WTC11 (cell line): ENCODE measurements at regions not wholly inside any gene's neighbourhood (a gene's known extent, or its start where the extent isn't known, plus 50 kb on each side); places are given as distances from the start of the nearest gene placed in this dataset.
A peak's percentile ranks its signal among the peaks of the same experiment; 100 is the strongest.

Source experiments
- ATAC-seq: fragments of 200-7000 bp; cut with Tn5 transposase; 2 replicates; pipeline ENCODE4 v1.10.0; 2021; ENCODE audit warnings: mild to moderate bottlenecking, moderate library complexity
- CTCF ChIA-PET: fragments of 300-600 bp; sonication (Branson Sonifier 250); formaldehyde crosslinking; loops from one replicate; lab custom pipeline; 2021; ENCODE audit warnings: antibody characterized with exemption; lab: Charles Lee
- POLR2A ChIA-PET: fragments of 350-600 bp; sonication (Branson Sonifier 250); formaldehyde crosslinking; loops from one replicate; lab custom pipeline; 2021; ENCODE audit warnings: antibody characterized with exemption; lab: Charles Lee
- DNase-seq: peaks from one replicate; pipeline ENCODE4 v3.0.0; 2021; ENCODE audit warnings: low spot score
- H3K27ac Mint-ChIP-seq: 2 replicates; pipeline ENCODE4 v1.8.0; 2021; ENCODE audit warnings: mixed read lengths
- H3K27me3 Mint-ChIP-seq: 2 replicates; pipeline ENCODE4 v1.8.0; 2021; ENCODE audit warnings: low read depth, mild to moderate bottlenecking, moderate library complexity, mixed read lengths
- H3K36me3 Mint-ChIP-seq: 2 replicates; pipeline ENCODE4 v1.8.0; 2021; ENCODE audit warnings: mixed read lengths
- H3K4me1 Mint-ChIP-seq: 2 replicates; pipeline ENCODE4 v1.8.0; 2022; ENCODE audit warnings: mixed read lengths
- H3K4me3 Mint-ChIP-seq: 2 replicates; pipeline ENCODE4 v1.8.0; 2021; ENCODE audit warnings: mild to moderate bottlenecking, moderate library complexity, mixed read lengths
- H3K9me3 Mint-ChIP-seq: 2 replicates; pipeline ENCODE4 v1.8.0; 2021; ENCODE audit warnings: mixed read lengths
- CBFB ChIP-seq: sonication (generic); formaldehyde crosslinking; IDR thresholded peaks from 2 replicates; pipeline ENCODE4 v1.8.1; 2022; ENCODE audit warnings: mild to moderate bottlenecking, low read depth, missing genetic modification reagents
- CREB1 ChIP-seq: sonication (generic); formaldehyde crosslinking; IDR thresholded peaks from 2 replicates; pipeline ENCODE4 v1.8.0; 2023; ENCODE audit warnings: mild to moderate bottlenecking, missing genetic modification reagents
- FOXJ3 ChIP-seq: sonication (generic); formaldehyde crosslinking; IDR thresholded peaks from 2 replicates; pipeline ENCODE4 v1.9.0; 2021; ENCODE audit warnings: missing genetic modification reagents, mild to moderate bottlenecking, borderline replicate concordance
- FOXK1 ChIP-seq: sonication (generic); formaldehyde crosslinking; IDR thresholded peaks from 2 replicates; pipeline ENCODE4 v1.8.0; 2022; ENCODE audit warnings: mild to moderate bottlenecking, moderate library complexity, missing genetic modification reagents
- FOXP1 ChIP-seq: sonication (generic); formaldehyde crosslinking; IDR thresholded peaks from 2 replicates; pipeline ENCODE4 v1.8.0; 2022; ENCODE audit warnings: missing genetic modification reagents, mild to moderate bottlenecking, moderate library complexity, borderline replicate concordance
- GABPB1 ChIP-seq: sonication (generic); formaldehyde crosslinking; IDR thresholded peaks from 2 replicates; pipeline ENCODE4 v1.8.1; 2023; ENCODE audit warnings: mild to moderate bottlenecking, missing genetic modification reagents
- HMGA2 ChIP-seq: fragments of 250-450 bp; sonication (Bioruptor Pico); IDR thresholded peaks from 2 replicates; pipeline ENCODE4 v1.4.0; 2021; ENCODE audit warnings: mild to moderate bottlenecking, moderate library complexity
- IRF2 ChIP-seq: sonication (generic); formaldehyde crosslinking; IDR thresholded peaks from 2 replicates; pipeline ENCODE4 v1.8.0; 2022; ENCODE audit warnings: low read depth, missing genetic modification reagents, borderline replicate concordance
- PRRX2 ChIP-seq: fragments of 250-450 bp; sonication (Bioruptor Pico); IDR thresholded peaks from 2 replicates; pipeline ENCODE4 v1.8.0; 2021; ENCODE audit warnings: mild to moderate bottlenecking
- SP1 ChIP-seq: sonication (generic); formaldehyde crosslinking; conservative IDR thresholded peaks from 2 replicates; pipeline ENCODE4 v1.8.1; 2022; ENCODE audit warnings: missing genetic modification reagents
- TEAD4 ChIP-seq: sonication (generic); formaldehyde crosslinking; IDR thresholded peaks from 2 replicates; pipeline ENCODE4 v1.8.0; 2022; ENCODE audit warnings: mild to moderate bottlenecking, missing genetic modification reagents
- ZNF121 ChIP-seq: sonication (generic); formaldehyde crosslinking; IDR thresholded peaks from 2 replicates; pipeline ENCODE4 v1.8.0; 2023; ENCODE audit warnings: missing genetic modification reagents
- ZNF317 ChIP-seq: sonication (generic); formaldehyde crosslinking; IDR thresholded peaks from 2 replicates; pipeline ENCODE4 v1.8.1; 2023; ENCODE audit warnings: low read depth, mild to moderate bottlenecking, moderate library complexity, missing genetic modification reagents, borderline replicate concordance
- ZNF396 ChIP-seq: fragments of 250-450 bp; sonication (Bioruptor Pico); IDR thresholded peaks from 2 replicates; pipeline ENCODE4 v1.8.0; 2021; ENCODE audit warnings: mild to moderate bottlenecking, moderate library complexity, borderline replicate concordance
- TF ChIP-seq, protein P1 (sequence below): sonication (generic); formaldehyde crosslinking; IDR thresholded peaks from 2 replicates; pipeline ENCODE4 v1.8.0; 2022; ENCODE audit warnings: mild to moderate bottlenecking, missing genetic modification reagents
- TF ChIP-seq, protein P2 (sequence below): sonication (generic); formaldehyde crosslinking; IDR thresholded peaks from 2 replicates; pipeline ENCODE4 v1.8.0; 2022; ENCODE audit warnings: mild to moderate bottlenecking, missing genetic modification reagents
- TF ChIP-seq, protein P3 (sequence below): sonication (generic); formaldehyde crosslinking; IDR thresholded peaks from 2 replicates; pipeline ENCODE4 v1.8.1; 2022; ENCODE audit warnings: missing genetic modification reagents, borderline replicate concordance
- TF ChIP-seq, protein P4 (sequence below): sonication (generic); formaldehyde crosslinking; IDR thresholded peaks from 2 replicates; pipeline ENCODE4 v1.8.1; 2022; ENCODE audit warnings: mild to moderate bottlenecking, missing genetic modification reagents, moderate library complexity, borderline replicate concordance
- TF ChIP-seq, protein P5 (sequence below): sonication (generic); formaldehyde crosslinking; IDR thresholded peaks from 2 replicates; pipeline ENCODE4 v1.8.0; 2023; ENCODE audit warnings: missing genetic modification reagents, mild to moderate bottlenecking, borderline replicate concordance
- TF ChIP-seq, protein P6 (sequence below): sonication (generic); formaldehyde crosslinking; IDR thresholded peaks from 2 replicates; pipeline ENCODE4 v1.8.0; 2022; ENCODE audit warnings: missing genetic modification reagents

DNA sequence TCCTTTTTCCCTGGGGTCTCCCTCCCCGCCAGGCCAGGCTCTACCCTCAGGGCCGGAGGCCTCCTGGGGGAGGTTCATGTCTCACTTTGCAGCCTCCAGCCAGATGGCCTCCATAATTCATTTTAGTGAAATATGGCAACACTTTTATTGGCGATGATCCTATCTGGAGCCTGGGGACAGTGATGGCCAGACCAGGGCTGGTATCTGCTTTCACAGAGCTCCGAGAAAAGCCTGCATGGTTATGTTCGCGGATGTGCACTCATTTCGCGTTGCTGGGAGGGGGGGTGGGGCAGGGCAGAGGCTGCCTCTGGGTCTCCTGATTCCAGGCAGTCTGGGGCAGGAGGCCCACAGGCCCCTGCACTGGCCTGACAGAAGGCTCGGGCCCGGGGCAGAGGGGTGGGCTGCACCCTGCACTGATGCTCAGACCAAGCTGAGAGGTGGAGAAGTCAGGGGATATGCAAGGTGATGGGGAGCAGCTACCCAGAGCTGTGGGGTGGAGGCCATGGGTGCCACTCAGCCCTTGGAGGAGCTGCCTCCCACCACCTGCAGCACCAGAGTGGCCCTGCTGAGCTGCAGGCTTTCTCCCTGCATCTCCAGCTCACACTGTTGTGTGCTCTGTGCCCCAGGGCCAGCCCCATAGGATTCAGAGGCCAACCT is 85.3 kb upstream of the RET start (continued):
- TF ChIP-seq PRRX2 (CRISPR knock-in tag), result no peak
- TF ChIP-seq TEAD4 (CRISPR knock-in tag), result no peak
- no peak for TF ChIP-seq FOXK1 (CRISPR knock-in tag)
- TF ChIP-seq, all 79 proteins: peak for 0

DNA sequence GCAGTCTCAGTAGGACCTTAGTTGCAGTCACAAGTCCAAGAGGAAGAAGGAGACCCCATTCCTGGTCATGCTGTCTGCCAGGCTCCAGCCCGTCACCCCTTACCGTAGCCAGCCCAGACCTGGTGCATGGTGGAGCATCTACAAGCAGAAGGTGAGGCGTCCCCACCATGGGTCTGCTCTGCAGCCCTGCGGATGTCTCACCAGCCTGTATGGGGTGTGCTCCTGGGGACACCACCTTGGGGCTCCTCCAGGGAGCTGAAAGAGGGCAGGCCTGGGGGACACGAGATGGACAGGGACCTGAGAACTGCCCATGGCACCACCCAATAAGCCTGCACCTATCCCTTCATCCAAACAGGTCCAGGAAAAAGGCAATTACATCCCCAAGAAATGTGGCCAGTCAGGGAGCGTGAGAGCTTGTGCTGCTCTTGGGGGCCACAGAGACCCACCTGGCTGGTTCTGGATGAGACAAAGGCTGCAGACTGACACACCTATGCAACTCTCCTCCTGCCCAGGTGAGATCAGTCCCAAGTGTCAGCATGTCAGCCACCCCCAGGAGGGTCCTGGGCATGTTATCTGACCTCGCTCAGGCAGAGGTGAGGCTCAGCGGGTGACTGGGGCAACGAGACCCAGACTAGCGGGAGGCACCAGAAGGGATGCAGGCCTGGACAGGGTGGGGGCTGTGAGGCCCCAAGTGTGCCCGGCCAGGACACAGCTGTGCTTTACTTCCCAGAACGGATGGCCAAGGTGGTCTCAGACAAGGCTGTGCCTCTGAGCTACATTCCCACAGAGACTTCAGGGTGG is 84.5 kb upstream of the RET start:
- Mint-ChIP-seq H3K4me1 (peaks cover 6% of the 10 kb centered on the region), H3K27me3 (no peaks in the 10 kb centered on the region), H3K36me3 (no peaks in the 10 kb centered on the region), H3K9me3 (no peaks in the 10 kb centered on the region), H3K27ac (no peak overlapping the region), H3K4me3 (no peak overlapping the region)
- no peak for ATAC-seq
- TF ChIP-seq, protein P1, sequence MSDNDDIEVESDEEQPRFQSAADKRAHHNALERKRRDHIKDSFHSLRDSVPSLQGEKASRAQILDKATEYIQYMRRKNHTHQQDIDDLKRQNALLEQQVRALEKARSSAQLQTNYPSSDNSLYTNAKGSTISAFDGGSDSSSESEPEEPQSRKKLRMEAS (CRISPR knock-in tag), result no peak
- TF ChIP-seq HMGA2 (CRISPR knock-in tag) (no peak), CBFB (CRISPR knock-in tag) (no peak), ZNF317 (CRISPR knock-in tag) (no peak), FOXK1 (CRISPR knock-in tag) (no peak), FOXJ3 (no peak), ZNF396 (CRISPR knock-in tag) (no peak), FOXP1 (CRISPR knock-in tag) (no peak), IRF2 (no peak), CREB1 (CRISPR knock-in tag) (no peak)
- TF ChIP-seq, protein P2, sequence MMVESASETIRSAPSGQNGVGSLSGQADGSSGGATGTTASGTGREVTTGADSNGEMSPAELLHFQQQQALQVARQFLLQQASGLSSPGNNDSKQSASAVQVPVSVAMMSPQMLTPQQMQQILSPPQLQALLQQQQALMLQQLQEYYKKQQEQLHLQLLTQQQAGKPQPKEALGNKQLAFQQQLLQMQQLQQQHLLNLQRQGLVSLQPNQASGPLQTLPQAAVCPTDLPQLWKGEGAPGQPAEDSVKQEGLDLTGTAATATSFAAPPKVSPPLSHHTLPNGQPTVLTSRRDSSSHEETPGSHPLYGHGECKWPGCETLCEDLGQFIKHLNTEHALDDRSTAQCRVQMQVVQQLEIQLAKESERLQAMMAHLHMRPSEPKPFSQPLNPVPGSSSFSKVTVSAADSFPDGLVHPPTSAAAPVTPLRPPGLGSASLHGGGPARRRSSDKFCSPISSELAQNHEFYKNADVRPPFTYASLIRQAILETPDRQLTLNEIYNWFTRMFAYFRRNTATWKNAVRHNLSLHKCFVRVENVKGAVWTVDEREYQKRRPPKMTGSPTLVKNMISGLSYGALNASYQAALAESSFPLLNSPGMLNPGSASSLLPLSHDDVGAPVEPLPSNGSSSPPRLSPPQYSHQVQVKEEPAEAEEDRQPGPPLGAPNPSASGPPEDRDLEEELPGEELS (CRISPR knock-in tag), result no peak
- TF ChIP-seq, protein P3, sequence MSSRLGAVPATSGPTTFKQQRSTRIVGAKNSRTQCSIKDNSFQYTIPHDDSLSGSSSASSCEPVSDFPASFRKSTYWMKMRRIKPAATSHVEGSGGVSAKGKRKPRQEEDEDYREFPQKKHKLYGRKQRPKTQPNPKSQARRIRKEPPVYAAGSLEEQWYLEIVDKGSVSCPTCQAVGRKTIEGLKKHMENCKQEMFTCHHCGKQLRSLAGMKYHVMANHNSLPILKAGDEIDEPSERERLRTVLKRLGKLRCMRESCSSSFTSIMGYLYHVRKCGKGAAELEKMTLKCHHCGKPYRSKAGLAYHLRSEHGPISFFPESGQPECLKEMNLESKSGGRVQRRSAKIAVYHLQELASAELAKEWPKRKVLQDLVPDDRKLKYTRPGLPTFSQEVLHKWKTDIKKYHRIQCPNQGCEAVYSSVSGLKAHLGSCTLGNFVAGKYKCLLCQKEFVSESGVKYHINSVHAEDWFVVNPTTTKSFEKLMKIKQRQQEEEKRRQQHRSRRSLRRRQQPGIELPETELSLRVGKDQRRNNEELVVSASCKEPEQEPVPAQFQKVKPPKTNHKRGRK (CRISPR knock-in tag), result no peak
- ChIA-PET POLR2A (no interaction called here), CTCF (no interaction called here)
- peak; percentile 8 for DNase-seq

DNA sequence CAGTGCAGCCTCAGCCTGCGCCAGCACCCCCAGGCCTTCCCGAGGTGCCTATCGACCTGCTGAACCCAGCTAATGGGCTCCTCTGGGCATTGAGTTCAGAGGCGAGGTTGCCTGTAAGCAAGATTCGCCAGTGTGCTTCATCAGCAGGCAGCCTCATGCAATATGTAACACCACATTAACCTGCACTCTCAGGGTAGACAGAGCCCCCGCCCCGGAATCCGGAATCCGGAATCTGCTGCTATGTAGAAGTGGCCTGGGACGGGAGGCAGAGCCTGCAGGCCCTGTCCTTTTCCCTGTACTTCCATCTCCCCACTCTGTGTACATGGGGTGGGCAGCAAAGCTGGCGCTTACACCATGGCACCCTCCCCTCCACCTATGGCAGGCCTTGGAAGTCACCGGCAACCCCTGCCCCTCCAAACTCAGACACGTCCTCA is 83.9 kb upstream of the RET start:
- ATAC-seq, result no peak
- peaks cover 6% of the 10 kb centered on the region for H3K4me1 Mint-ChIP-seq
- H3K27me3 Mint-ChIP-seq, result no peaks in the 10 kb centered on the region
- DNase-seq, result no peak
- CTCF ChIA-PET, result no interaction called here
- H3K9me3 Mint-ChIP-seq, result no peaks in the 10 kb centered on the region
- no peak overlapping the region for H3K27ac Mint-ChIP-seq
- no peaks in the 10 kb centered on the region for H3K36me3 Mint-ChIP-seq
- POLR2A ChIA-PET, result no interaction called here
- H3K4me3 Mint-ChIP-seq, result no peak overlapping the region
- no peak for TF ChIP-seq SP1 (CRISPR knock-in tag)
- no peak for TF ChIP-seq GABPB1
- no peak for TF ChIP-seq ZNF121 (CRISPR knock-in tag)
- TF ChIP-seq, protein P4, sequence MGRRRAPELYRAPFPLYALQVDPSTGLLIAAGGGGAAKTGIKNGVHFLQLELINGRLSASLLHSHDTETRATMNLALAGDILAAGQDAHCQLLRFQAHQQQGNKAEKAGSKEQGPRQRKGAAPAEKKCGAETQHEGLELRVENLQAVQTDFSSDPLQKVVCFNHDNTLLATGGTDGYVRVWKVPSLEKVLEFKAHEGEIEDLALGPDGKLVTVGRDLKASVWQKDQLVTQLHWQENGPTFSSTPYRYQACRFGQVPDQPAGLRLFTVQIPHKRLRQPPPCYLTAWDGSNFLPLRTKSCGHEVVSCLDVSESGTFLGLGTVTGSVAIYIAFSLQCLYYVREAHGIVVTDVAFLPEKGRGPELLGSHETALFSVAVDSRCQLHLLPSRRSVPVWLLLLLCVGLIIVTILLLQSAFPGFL (CRISPR knock-in tag), result no peak
- TF ChIP-seq, protein P5, sequence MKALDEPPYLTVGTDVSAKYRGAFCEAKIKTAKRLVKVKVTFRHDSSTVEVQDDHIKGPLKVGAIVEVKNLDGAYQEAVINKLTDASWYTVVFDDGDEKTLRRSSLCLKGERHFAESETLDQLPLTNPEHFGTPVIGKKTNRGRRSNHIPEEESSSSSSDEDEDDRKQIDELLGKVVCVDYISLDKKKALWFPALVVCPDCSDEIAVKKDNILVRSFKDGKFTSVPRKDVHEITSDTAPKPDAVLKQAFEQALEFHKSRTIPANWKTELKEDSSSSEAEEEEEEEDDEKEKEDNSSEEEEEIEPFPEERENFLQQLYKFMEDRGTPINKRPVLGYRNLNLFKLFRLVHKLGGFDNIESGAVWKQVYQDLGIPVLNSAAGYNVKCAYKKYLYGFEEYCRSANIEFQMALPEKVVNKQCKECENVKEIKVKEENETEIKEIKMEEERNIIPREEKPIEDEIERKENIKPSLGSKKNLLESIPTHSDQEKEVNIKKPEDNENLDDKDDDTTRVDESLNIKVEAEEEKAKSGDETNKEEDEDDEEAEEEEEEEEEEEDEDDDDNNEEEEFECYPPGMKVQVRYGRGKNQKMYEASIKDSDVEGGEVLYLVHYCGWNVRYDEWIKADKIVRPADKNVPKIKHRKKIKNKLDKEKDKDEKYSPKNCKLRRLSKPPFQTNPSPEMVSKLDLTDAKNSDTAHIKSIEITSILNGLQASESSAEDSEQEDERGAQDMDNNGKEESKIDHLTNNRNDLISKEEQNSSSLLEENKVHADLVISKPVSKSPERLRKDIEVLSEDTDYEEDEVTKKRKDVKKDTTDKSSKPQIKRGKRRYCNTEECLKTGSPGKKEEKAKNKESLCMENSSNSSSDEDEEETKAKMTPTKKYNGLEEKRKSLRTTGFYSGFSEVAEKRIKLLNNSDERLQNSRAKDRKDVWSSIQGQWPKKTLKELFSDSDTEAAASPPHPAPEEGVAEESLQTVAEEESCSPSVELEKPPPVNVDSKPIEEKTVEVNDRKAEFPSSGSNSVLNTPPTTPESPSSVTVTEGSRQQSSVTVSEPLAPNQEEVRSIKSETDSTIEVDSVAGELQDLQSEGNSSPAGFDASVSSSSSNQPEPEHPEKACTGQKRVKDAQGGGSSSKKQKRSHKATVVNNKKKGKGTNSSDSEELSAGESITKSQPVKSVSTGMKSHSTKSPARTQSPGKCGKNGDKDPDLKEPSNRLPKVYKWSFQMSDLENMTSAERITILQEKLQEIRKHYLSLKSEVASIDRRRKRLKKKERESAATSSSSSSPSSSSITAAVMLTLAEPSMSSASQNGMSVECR (CRISPR knock-in tag), result no peak
- TF ChIP-seq, protein P6, sequence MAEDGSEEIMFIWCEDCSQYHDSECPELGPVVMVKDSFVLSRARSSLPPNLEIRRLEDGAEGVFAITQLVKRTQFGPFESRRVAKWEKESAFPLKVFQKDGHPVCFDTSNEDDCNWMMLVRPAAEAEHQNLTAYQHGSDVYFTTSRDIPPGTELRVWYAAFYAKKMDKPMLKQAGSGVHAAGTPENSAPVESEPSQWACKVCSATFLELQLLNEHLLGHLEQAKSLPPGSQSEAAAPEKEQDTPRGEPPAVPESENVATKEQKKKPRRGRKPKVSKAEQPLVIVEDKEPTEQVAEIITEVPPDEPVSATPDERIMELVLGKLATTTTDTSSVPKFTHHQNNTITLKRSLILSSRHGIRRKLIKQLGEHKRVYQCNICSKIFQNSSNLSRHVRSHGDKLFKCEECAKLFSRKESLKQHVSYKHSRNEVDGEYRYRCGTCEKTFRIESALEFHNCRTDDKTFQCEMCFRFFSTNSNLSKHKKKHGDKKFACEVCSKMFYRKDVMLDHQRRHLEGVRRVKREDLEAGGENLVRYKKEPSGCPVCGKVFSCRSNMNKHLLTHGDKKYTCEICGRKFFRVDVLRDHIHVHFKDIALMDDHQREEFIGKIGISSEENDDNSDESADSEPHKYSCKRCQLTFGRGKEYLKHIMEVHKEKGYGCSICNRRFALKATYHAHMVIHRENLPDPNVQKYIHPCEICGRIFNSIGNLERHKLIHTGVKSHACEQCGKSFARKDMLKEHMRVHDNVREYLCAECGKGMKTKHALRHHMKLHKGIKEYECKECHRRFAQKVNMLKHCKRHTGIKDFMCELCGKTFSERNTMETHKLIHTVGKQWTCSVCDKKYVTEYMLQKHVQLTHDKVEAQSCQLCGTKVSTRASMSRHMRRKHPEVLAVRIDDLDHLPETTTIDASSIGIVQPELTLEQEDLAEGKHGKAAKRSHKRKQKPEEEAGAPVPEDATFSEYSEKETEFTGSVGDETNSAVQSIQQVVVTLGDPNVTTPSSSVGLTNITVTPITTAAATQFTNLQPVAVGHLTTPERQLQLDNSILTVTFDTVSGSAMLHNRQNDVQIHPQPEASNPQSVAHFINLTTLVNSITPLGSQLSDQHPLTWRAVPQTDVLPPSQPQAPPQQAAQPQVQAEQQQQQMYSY, result no peak
